ENCODE measurements at regions not wholly inside any gene's neighbourhood (a gene's known extent, or its start where the extent isn't known, plus 50 kb on each side); places are given as distances from the start of the nearest gene placed in this dataset.

DNA sequence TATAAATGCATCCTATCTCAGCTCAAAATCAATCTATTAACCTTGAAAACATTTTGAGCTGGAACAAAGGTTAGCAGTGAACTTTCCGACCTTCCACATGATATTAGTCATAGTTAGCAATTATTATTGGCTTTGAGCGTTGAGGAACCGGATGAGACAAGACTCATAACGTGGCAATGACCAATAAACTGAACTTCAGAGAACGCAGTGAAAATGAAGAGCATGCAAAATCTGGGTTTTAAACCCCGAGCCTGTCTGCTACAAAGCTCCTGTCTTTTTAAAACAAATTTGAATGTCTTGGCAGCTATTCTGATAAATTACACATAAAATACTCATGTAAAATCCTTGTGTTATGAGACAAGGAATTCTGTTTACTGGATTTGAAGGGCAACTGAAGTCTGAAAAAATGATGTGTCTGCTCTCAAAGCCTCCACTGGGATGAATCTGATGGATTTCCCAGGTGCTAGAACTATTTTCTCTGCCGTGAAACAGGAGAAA lies 74.7 kb upstream of the ITGB1 start:
- TF ChIP-seq, protein P1, sequence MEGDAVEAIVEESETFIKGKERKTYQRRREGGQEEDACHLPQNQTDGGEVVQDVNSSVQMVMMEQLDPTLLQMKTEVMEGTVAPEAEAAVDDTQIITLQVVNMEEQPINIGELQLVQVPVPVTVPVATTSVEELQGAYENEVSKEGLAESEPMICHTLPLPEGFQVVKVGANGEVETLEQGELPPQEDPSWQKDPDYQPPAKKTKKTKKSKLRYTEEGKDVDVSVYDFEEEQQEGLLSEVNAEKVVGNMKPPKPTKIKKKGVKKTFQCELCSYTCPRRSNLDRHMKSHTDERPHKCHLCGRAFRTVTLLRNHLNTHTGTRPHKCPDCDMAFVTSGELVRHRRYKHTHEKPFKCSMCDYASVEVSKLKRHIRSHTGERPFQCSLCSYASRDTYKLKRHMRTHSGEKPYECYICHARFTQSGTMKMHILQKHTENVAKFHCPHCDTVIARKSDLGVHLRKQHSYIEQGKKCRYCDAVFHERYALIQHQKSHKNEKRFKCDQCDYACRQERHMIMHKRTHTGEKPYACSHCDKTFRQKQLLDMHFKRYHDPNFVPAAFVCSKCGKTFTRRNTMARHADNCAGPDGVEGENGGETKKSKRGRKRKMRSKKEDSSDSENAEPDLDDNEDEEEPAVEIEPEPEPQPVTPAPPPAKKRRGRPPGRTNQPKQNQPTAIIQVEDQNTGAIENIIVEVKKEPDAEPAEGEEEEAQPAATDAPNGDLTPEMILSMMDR (conservative IDR thresholded peaks at IDR 0.05; ENCODE audit: low read length), result no peak
- TF ChIP-seq EZH2phosphoT487 (IDR thresholded peaks at IDR 0.05; ENCODE audit: borderline replicate concordance), result no peak

Data from Loucy (cell line).